MM.1S (cell line): ENCODE measurements at regions not wholly inside any gene's neighbourhood (a gene's known extent, or its start where the extent isn't known, plus 50 kb on each side); places are given as distances from the start of the nearest gene placed in this dataset.

Experiments
- EZH2 ChIP-seq: fragments of 300-600 bp; sonication (generic); optimal IDR thresholded peaks from 2 replicates; pipeline ENCODE3; 2017; ENCODE audit warnings: low read depth, mild to moderate bottlenecking, antibody characterized with exemption, low read length, mixed read lengths
- EZH2phosphoT487 ChIP-seq: fragments of 300-600 bp; sonication (generic); IDR thresholded peaks from 2 replicates; pipeline ENCODE4 v1.6.1; 2018; ENCODE audit warnings: antibody characterized with exemption, low read length
- TF ChIP-seq, protein P1 (sequence below): fragments of 300-600 bp; sonication (generic); IDR thresholded peaks from 2 replicates; pipeline ENCODE4 v1.5.1; 2016; ENCODE audit warnings: antibody characterized with exemption, low read length, mixed read lengths

DNA sequence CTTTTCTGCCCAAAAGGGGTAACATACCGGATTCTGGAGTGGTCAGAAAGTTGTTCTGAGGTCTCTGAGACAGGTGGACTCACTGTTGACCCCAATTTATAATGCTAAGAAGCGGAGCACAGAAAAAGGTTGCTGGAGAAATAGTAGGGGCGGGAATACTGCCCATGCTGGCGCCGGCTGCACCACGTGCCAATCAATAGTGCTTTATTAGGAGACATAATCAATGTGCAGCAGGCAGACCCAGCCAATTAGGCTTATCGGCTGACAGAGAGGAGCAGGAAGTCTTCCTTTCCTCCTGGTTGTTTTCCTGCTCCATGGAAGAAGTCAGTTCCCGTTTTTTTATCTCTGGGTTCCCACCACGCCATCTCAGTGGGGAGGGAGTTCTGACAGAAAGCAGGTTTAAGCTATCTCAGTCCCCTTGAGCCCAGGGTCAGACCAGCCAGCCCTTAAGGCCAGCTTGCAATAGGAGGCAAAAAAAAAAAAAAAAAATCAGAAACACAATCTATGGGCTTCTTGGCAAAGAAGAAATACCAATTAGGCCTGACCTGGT is 68.2 kb upstream of the IRX6 start:
- TF ChIP-seq, protein P1, sequence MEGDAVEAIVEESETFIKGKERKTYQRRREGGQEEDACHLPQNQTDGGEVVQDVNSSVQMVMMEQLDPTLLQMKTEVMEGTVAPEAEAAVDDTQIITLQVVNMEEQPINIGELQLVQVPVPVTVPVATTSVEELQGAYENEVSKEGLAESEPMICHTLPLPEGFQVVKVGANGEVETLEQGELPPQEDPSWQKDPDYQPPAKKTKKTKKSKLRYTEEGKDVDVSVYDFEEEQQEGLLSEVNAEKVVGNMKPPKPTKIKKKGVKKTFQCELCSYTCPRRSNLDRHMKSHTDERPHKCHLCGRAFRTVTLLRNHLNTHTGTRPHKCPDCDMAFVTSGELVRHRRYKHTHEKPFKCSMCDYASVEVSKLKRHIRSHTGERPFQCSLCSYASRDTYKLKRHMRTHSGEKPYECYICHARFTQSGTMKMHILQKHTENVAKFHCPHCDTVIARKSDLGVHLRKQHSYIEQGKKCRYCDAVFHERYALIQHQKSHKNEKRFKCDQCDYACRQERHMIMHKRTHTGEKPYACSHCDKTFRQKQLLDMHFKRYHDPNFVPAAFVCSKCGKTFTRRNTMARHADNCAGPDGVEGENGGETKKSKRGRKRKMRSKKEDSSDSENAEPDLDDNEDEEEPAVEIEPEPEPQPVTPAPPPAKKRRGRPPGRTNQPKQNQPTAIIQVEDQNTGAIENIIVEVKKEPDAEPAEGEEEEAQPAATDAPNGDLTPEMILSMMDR, result no peak
- TF ChIP-seq EZH2, result no peak
- TF ChIP-seq EZH2phosphoT487, result no peak
